ENCODE measurements at regions not wholly inside any gene's neighbourhood (a gene's known extent, or its start where the extent isn't known, plus 50 kb on each side); places are given as distances from the start of the nearest gene placed in this dataset.

GRCh38 chr7:3164380-3164792 is 120.7 kb upstream of the CARD11 start:
- no peak overlapping the region for H3K27ac ChIP-seq (ENCODE audit: low read depth, low read length)
- no peaks in the 10 kb centered on the region for H3K27me3 ChIP-seq (ENCODE audit: control insufficient read depth, insufficient read depth, low read length)
- H3K9me3 ChIP-seq (ENCODE audit: control insufficient read depth, insufficient read depth, low read length) = 0 out of 2 replicates have a peak, but pooled peaks cover 2% of the 10 kb centered on the region
- H3K9ac ChIP-seq (ENCODE audit: low read depth, low read length) = no peak overlapping the region
- no peak overlapping the region for H3K4me3 ChIP-seq (ENCODE audit: low read depth, low read length)
- no peaks in the 10 kb centered on the region for H3K36me3 ChIP-seq (ENCODE audit: control insufficient read depth, insufficient read depth, low read length)
- H3K4me1 ChIP-seq (ENCODE audit: control insufficient read depth, insufficient read depth, low read length) = peaks cover 19% of the 10 kb centered on the region

GRCh38 chr7:3165681-3166580 is 122.3 kb upstream of the CARD11 start:
- Histone ChIP-seq H3K4me3 (ENCODE audit: low read depth, low read length) (no peak overlapping the region), H3K27ac (ENCODE audit: low read depth, low read length) (no peak overlapping the region), H3K9me3 (ENCODE audit: control insufficient read depth, insufficient read depth, low read length) (0 out of 2 replicates have a peak, but pooled peaks cover 2% of the 10 kb centered on the region), H3K9ac (ENCODE audit: low read depth, low read length) (no peak overlapping the region), H3K27me3 (ENCODE audit: control insufficient read depth, insufficient read depth, low read length) (no peaks in the 10 kb centered on the region), H3K4me1 (ENCODE audit: control insufficient read depth, insufficient read depth, low read length) (peaks cover 19% of the 10 kb centered on the region), H3K36me3 (ENCODE audit: control insufficient read depth, insufficient read depth, low read length) (no peaks in the 10 kb centered on the region)

GRCh38 chr7:3167551-3167950 is 123.9 kb upstream of the CARD11 start:
- 0 out of 2 replicates have a peak, but pooled peaks cover under 1% of the 10 kb centered on the region for H3K9me3 ChIP-seq (ENCODE audit: control insufficient read depth, insufficient read depth, low read length)
- no peak overlapping the region for H3K4me3 ChIP-seq (ENCODE audit: low read depth, low read length)
- peaks cover 19% of the 10 kb centered on the region for H3K4me1 ChIP-seq (ENCODE audit: control insufficient read depth, insufficient read depth, low read length)
- H3K27ac ChIP-seq (ENCODE audit: low read depth, low read length) = no peak overlapping the region
- H3K27me3 ChIP-seq (ENCODE audit: control insufficient read depth, insufficient read depth, low read length) = no peaks in the 10 kb centered on the region
- H3K9ac ChIP-seq (ENCODE audit: low read depth, low read length) = no peak overlapping the region
- no peaks in the 10 kb centered on the region for H3K36me3 ChIP-seq (ENCODE audit: control insufficient read depth, insufficient read depth, low read length)

GRCh38 chr7:3168370-3168769 is 124.7 kb upstream of the CARD11 start:
- Histone ChIP-seq H3K27me3 (ENCODE audit: control insufficient read depth, insufficient read depth, low read length) (no peaks in the 10 kb centered on the region), H3K4me1 (ENCODE audit: control insufficient read depth, insufficient read depth, low read length) (peaks cover 19% of the 10 kb centered on the region)

GRCh38 chr7:3168869-3169268 is 125.2 kb upstream of the CARD11 start:
- peaks cover 19% of the 10 kb centered on the region for H3K4me1 ChIP-seq (ENCODE audit: control insufficient read depth, insufficient read depth, low read length)
- H3K27me3 ChIP-seq (ENCODE audit: control insufficient read depth, insufficient read depth, low read length) = no peaks in the 10 kb centered on the region
- H3K4me3 ChIP-seq (ENCODE audit: low read depth, low read length) = no peak overlapping the region
- no peak overlapping the region for H3K9ac ChIP-seq (ENCODE audit: low read depth, low read length)
- H3K9me3 ChIP-seq (ENCODE audit: control insufficient read depth, insufficient read depth, low read length) = no peaks in the 10 kb centered on the region
- H3K36me3 ChIP-seq (ENCODE audit: control insufficient read depth, insufficient read depth, low read length) = no peaks in the 10 kb centered on the region
- no peak overlapping the region for H3K27ac ChIP-seq (ENCODE audit: low read depth, low read length)

More at GRCh38 chr7:3168370-3168769, 124.7 kb upstream of the CARD11 start:
- Histone ChIP-seq H3K27ac (ENCODE audit: low read depth, low read length) (no peak overlapping the region), H3K36me3 (ENCODE audit: control insufficient read depth, insufficient read depth, low read length) (no peaks in the 10 kb centered on the region), H3K9ac (ENCODE audit: low read depth, low read length) (no peak overlapping the region), H3K4me3 (ENCODE audit: low read depth, low read length) (no peak overlapping the region), H3K9me3 (ENCODE audit: control insufficient read depth, insufficient read depth, low read length) (no peaks in the 10 kb centered on the region)

- H3K27me3 ChIP-seq (ENCODE audit: control insufficient read depth, insufficient read depth, low read length) = no peaks in the 10 kb centered on the region
- no peaks in the 10 kb centered on the region for H3K36me3 ChIP-seq (ENCODE audit: control insufficient read depth, insufficient read depth, low read length)
- H3K9me3 ChIP-seq (ENCODE audit: control insufficient read depth, insufficient read depth, low read length) = no peaks in the 10 kb centered on the region
- no peak overlapping the region for H3K4me3 ChIP-seq (ENCODE audit: low read depth, low read length)
- H3K9ac ChIP-seq (ENCODE audit: low read depth, low read length) = no peak overlapping the region
- peaks cover 26% of the 10 kb centered on the region for H3K4me1 ChIP-seq (ENCODE audit: control insufficient read depth, insufficient read depth, low read length)
- H3K27ac ChIP-seq (ENCODE audit: low read depth, low read length) = no peak overlapping the region
Measured at GRCh38 chr7:3172768-3173280, 128.2 kb upstream of the SDK1 start.

- Histone ChIP-seq H3K27ac (ENCODE audit: low read depth, low read length) (no peak overlapping the region), H3K36me3 (ENCODE audit: control insufficient read depth, insufficient read depth, low read length) (no peaks in the 10 kb centered on the region), H3K4me1 (ENCODE audit: control insufficient read depth, insufficient read depth, low read length) (peaks cover 17% of the 10 kb centered on the region), H3K4me3 (ENCODE audit: low read depth, low read length) (no peak overlapping the region), H3K9me3 (ENCODE audit: control insufficient read depth, insufficient read depth, low read length) (no peaks in the 10 kb centered on the region), H3K9ac (ENCODE audit: low read depth, low read length) (no peak overlapping the region), H3K27me3 (ENCODE audit: control insufficient read depth, insufficient read depth, low read length) (no peaks in the 10 kb centered on the region)
Measured at GRCh38 chr7:3174515-3175284, 126.4 kb upstream of the SDK1 start.

GRCh38 chr7:3175285-3175902 is 125.7 kb upstream of the SDK1 start:
- no peaks in the 10 kb centered on the region for H3K36me3 ChIP-seq (ENCODE audit: control insufficient read depth, insufficient read depth, low read length)
- H3K9ac ChIP-seq (ENCODE audit: low read depth, low read length) = no peak overlapping the region; the same call in 1 of the 2 replicates
- no peak overlapping the region for H3K4me3 ChIP-seq (ENCODE audit: low read depth, low read length)
- no peaks in the 10 kb centered on the region for H3K9me3 ChIP-seq (ENCODE audit: control insufficient read depth, insufficient read depth, low read length)
- H3K4me1 ChIP-seq (ENCODE audit: control insufficient read depth, insufficient read depth, low read length) = peaks cover 17% of the 10 kb centered on the region
- no peaks in the 10 kb centered on the region for H3K27me3 ChIP-seq (ENCODE audit: control insufficient read depth, insufficient read depth, low read length)
- H3K27ac ChIP-seq (ENCODE audit: low read depth, low read length) = no peak overlapping the region

- peaks cover 17% of the 10 kb centered on the region for H3K4me1 ChIP-seq (ENCODE audit: control insufficient read depth, insufficient read depth, low read length)
- H3K4me3 ChIP-seq (ENCODE audit: low read depth, low read length) = no peak overlapping the region
- no peaks in the 10 kb centered on the region for H3K36me3 ChIP-seq (ENCODE audit: control insufficient read depth, insufficient read depth, low read length)
- H3K9ac ChIP-seq (ENCODE audit: low read depth, low read length) = no peak overlapping the region; the same call in 1 of the 2 replicates
- H3K9me3 ChIP-seq (ENCODE audit: control insufficient read depth, insufficient read depth, low read length) = no peaks in the 10 kb centered on the region
- no peak overlapping the region for H3K27ac ChIP-seq (ENCODE audit: low read depth, low read length)
- no peaks in the 10 kb centered on the region for H3K27me3 ChIP-seq (ENCODE audit: control insufficient read depth, insufficient read depth, low read length)
Measured at GRCh38 chr7:3176112-3177000, 124.7 kb upstream of the SDK1 start.

- Histone ChIP-seq H3K27ac (ENCODE audit: low read depth, low read length) (no peak overlapping the region), H3K27me3 (ENCODE audit: control insufficient read depth, insufficient read depth, low read length) (no peaks in the 10 kb centered on the region), H3K9ac (ENCODE audit: low read depth, low read length) (no peak overlapping the region), H3K4me1 (ENCODE audit: control insufficient read depth, insufficient read depth, low read length) (peaks cover 17% of the 10 kb centered on the region), H3K9me3 (ENCODE audit: control insufficient read depth, insufficient read depth, low read length) (no peaks in the 10 kb centered on the region), H3K36me3 (ENCODE audit: control insufficient read depth, insufficient read depth, low read length) (no peaks in the 10 kb centered on the region), H3K4me3 (ENCODE audit: low read depth, low read length) (no peak overlapping the region)
Measured at GRCh38 chr7:3177271-3177670, 123.8 kb upstream of the SDK1 start.
